PC-3 (cell line): ENCODE measurements at regions not wholly inside any gene's neighbourhood (a gene's known extent, or its start where the extent isn't known, plus 50 kb on each side); places are given as distances from the start of the nearest gene placed in this dataset.

Source experiments
- ATAC-seq: fragments of 200-7000 bp; cut with Tn5 transposase; 2 replicates; pipeline ENCODE4 v1.9.1; 2020; ENCODE audit warnings: mild to moderate bottlenecking, moderate library complexity
- BruUV-seq: library from RNA; stranded (reverse); fragments of 400-500 nt; replicated peaks from 2 replicates; lab custom pipeline; 2021; lab: Mats Ljungman, UMichigan
- CTCF ChIA-PET: fragments of 300-600 bp; sonication (Branson Sonifier 250); formaldehyde crosslinking; loops from one replicate; lab custom pipeline; 2022; ENCODE audit warnings: antibody characterized with exemption; lab: Charles Lee
- POLR2A ChIA-PET: fragments of 300-600 bp; sonication (Branson Sonifier 250); formaldehyde crosslinking; loops from one replicate; lab custom pipeline; 2022; ENCODE audit warnings: antibody characterized with exemption; ENCODE audit not compliant: unreplicated experiment; lab: Charles Lee
- DNase-seq: peaks from one replicate; pipeline ENCODE4 v3.0.0-alpha.2; 2015
- H2AFZ ChIP-seq: fragments of 300-600 bp; sonication (generic); 2 replicates; pipeline ENCODE4 v1.6.0; 2016; ENCODE audit warnings: antibody characterized with exemption, low read length
- H3F3A ChIP-seq: fragments of 300-600 bp; sonication (generic); one replicate; pipeline ENCODE4 v1.6.0; 2017; ENCODE audit warnings: antibody characterized with exemption, low read length, control low read depth, mild to moderate bottlenecking; ENCODE audit not compliant: unreplicated experiment
- H3K27ac ChIP-seq: fragments of 300-600 bp; sonication (generic); 2 replicates; pipeline ENCODE4 v1.5.1; 2016; ENCODE audit warnings: mild to moderate bottlenecking, low read length
- H3K27me3 ChIP-seq: fragments of 300-600 bp; sonication (generic); 2 replicates; pipeline ENCODE4 v1.6.1; 2016; ENCODE audit warnings: low read length, mixed read lengths
- H3K36me3 ChIP-seq: fragments of 300-600 bp; sonication (generic); 2 replicates; pipeline ENCODE4 v1.6.1; 2016; ENCODE audit warnings: low read depth, mixed run types, low read length, mixed read lengths
- H3K4me1 ChIP-seq: fragments of 300-600 bp; sonication (generic); 2 replicates; pipeline ENCODE4 v1.5.1; 2016; ENCODE audit warnings: low read length; ENCODE audit not compliant: insufficient read depth
- H3K4me2 ChIP-seq: fragments of 300-600 bp; sonication (generic); 2 replicates; pipeline ENCODE4 v1.6.0; 2016; ENCODE audit warnings: low read length
- H3K4me3 ChIP-seq: fragments of 300-600 bp; sonication (generic); 2 replicates; pipeline ENCODE4 v1.5.1; 2016; ENCODE audit warnings: mild to moderate bottlenecking, low read length, mixed read lengths
- H3K79me2 ChIP-seq: fragments of 300-600 bp; sonication (generic); 2 replicates; pipeline ENCODE4 v1.6.1; 2017; ENCODE audit warnings: low read length, mixed read lengths
- H3K9ac ChIP-seq: fragments of 300-600 bp; sonication (generic); 2 replicates; pipeline ENCODE4 v1.6.0; 2016; ENCODE audit warnings: mild to moderate bottlenecking, low read length
- H3K9me2 ChIP-seq: fragments of 300-600 bp; sonication (generic); replicated peaks from 2 replicates; pipeline ENCODE4 v1.6.1; 2016; ENCODE audit warnings: mixed run types, low read length, mixed read lengths
- H3K9me3 ChIP-seq: fragments of 300-600 bp; sonication (generic); 2 replicates; pipeline ENCODE4 v1.6.1; 2016; ENCODE audit warnings: low read length, mixed read lengths
- H4K20me1 ChIP-seq: fragments of 300-600 bp; sonication (generic); 2 replicates; pipeline ENCODE4 v1.6.1; 2016; ENCODE audit warnings: low read length, mixed read lengths
- EZH2 ChIP-seq: fragments of 300-600 bp; sonication (generic); IDR thresholded peaks from one replicate; pipeline ENCODE4 v1.6.1; 2017; ENCODE audit warnings: antibody characterized with exemption, mild to moderate bottlenecking, low read length; ENCODE audit not compliant: unreplicated experiment
- EZH2phosphoT487 ChIP-seq: fragments of 300-600 bp; sonication (generic); IDR thresholded peaks from 2 replicates; pipeline ENCODE4 v1.6.1; 2018; ENCODE audit warnings: mild to moderate bottlenecking, antibody characterized with exemption, low read length, borderline replicate concordance
- intact Hi-C: fragments of 100-400 bp; cut with micrococcal nuclease; formaldehyde crosslinking; loops from 2 replicates; pipeline ENCODE4 v1.9.0; 2023
- TF ChIP-seq, protein P1 (sequence below): fragments of 300-600 bp; sonication (generic); conservative IDR thresholded peaks from 2 replicates; pipeline ENCODE4 v1.5.1; 2017; ENCODE audit warnings: antibody characterized with exemption, low read depth, mild to moderate bottlenecking, low read length

DNA sequence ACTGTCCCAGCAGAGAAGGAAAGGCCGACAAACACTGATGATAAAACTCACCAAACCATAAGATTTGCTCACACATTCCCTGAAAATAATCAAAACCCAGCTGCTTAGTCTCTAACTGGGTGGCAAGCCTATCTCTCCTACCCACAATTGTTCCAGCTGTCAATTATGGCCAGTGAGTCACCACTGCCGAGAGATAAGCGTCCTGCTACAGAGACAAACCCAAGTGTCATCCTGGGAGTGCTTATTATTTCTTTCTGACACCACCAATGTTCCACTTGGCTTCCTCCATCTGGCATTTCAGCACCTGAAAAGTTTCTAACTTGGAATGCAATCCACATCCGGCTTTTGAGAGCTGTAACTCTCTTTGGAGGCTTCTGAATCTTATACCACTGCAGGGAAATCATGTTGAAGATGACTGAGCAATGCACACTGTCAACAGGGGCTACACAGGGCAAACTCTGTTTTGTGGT, 51.5 kb upstream of the VAV3 start:
- CTCF ChIA-PET = interaction anchor here (0.7 kb wide), 1 partner anchor 114 kb away, joined by 4 read pairs; no protein-coding TSS in a partner anchor
- intact Hi-C loops = no loop called here
- BruUV-seq = no TSS peak

More for the DNA sequence above, 51.5 kb upstream of the VAV3 start:
- H2AFZ ChIP-seq = no peak overlapping the region
- H3K79me2 ChIP-seq = no peaks in the 10 kb centered on the region
- H3K4me2 ChIP-seq = peak overlapping the region; percentile 23; the same call in 1 of the 2 replicates
- H3K9me3 ChIP-seq = no peaks in the 10 kb centered on the region
- no peaks in the 10 kb centered on the region for H4K20me1 ChIP-seq
- TF ChIP-seq EZH2 = no peak
- no peak for TF ChIP-seq EZH2phosphoT487
- TF ChIP-seq, protein P1, sequence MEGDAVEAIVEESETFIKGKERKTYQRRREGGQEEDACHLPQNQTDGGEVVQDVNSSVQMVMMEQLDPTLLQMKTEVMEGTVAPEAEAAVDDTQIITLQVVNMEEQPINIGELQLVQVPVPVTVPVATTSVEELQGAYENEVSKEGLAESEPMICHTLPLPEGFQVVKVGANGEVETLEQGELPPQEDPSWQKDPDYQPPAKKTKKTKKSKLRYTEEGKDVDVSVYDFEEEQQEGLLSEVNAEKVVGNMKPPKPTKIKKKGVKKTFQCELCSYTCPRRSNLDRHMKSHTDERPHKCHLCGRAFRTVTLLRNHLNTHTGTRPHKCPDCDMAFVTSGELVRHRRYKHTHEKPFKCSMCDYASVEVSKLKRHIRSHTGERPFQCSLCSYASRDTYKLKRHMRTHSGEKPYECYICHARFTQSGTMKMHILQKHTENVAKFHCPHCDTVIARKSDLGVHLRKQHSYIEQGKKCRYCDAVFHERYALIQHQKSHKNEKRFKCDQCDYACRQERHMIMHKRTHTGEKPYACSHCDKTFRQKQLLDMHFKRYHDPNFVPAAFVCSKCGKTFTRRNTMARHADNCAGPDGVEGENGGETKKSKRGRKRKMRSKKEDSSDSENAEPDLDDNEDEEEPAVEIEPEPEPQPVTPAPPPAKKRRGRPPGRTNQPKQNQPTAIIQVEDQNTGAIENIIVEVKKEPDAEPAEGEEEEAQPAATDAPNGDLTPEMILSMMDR = no peak
- no peaks in the 10 kb centered on the region for H3K9me2 ChIP-seq
- peak; percentile 61 for DNase-seq
- H3K9ac ChIP-seq = no peak overlapping the region
- no peak overlapping the region for H3K4me3 ChIP-seq
- no peaks in the 10 kb centered on the region for H3K27me3 ChIP-seq
- no peak overlapping the region for H3K27ac ChIP-seq
- POLR2A ChIA-PET = no interaction called here
- no peaks in the 10 kb centered on the region for H3F3A ChIP-seq
- no peaks in the 10 kb centered on the region for H3K36me3 ChIP-seq
- H3K4me1 ChIP-seq = peaks cover 23% of the 10 kb centered on the region
- peak; percentile 55 for ATAC-seq
